ENCODE measurements at regions not wholly inside any gene's neighbourhood (a gene's known extent, or its start where the extent isn't known, plus 50 kb on each side); places are given as distances from the start of the nearest gene placed in this dataset.

GRCh38 chr9:106602344-106602743 lies 260.6 kb upstream of the ZNF462 start:
- no peak for TF ChIP-seq CTCF (IDR thresholded peaks at IDR 0.05)
- no peak for TF ChIP-seq EP300 (IDR thresholded peaks at IDR 0.05)
- TF ChIP-seq POLR2AphosphoS5 (IDR thresholded peaks at IDR 0.05), result no peak
